ENCODE measurements at regions not wholly inside any gene's neighbourhood (a gene's known extent, or its start where the extent isn't known, plus 50 kb on each side); places are given as distances from the start of the nearest gene placed in this dataset.

GRCh38 chr7:26066736-26067135 lies 85.3 kb upstream of the NFE2L3 start:
- no peak for TF ChIP-seq POLR2AphosphoS5 (IDR thresholded peaks at IDR 0.05; ENCODE audit: low read depth, low read length)
- TF ChIP-seq POLR2A (IDR thresholded peaks at IDR 0.05; ENCODE audit: low read depth, low read length), result no peak
